ENCODE measurements at regions not wholly inside any gene's neighbourhood (a gene's known extent, or its start where the extent isn't known, plus 50 kb on each side); places are given as distances from the start of the nearest gene placed in this dataset.

- TF ChIP-seq CTCF (IDR thresholded peaks at IDR 0.05) (no peak), EP300 (IDR thresholded peaks at IDR 0.05) (no peak), POLR2A (IDR thresholded peaks at IDR 0.05) (no peak)
Measured at GRCh38 chr1:219783605-219784235, 144.6 kb downstream of the SLC30A10 start.

Data from ovary (tissue), 3 donors.